ENCODE measurements at regions not wholly inside any gene's neighbourhood (a gene's known extent, or its start where the extent isn't known, plus 50 kb on each side); places are given as distances from the start of the nearest gene placed in this dataset.

DNA sequence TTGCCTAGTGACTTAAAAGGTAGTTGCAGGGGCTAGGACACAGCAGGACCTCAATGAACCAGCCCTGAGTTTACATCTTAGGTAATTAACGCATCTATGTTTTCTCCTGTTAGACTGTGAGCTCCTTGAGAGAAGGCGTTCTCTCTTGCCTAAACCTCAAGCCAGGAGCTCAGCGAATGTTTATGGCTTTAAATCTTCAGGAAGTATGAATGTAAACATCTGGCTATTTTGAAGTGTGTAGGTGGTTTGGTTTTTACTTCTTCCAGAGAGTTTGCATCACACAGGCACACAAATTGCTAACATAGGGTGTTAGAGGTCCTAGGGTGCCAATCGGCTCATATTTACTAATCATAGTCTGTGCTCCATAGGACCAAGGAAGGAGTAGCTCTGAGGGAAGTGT is 387.7 kb upstream of the ZNF507 start (continued):
- TF ChIP-seq, protein P1, sequence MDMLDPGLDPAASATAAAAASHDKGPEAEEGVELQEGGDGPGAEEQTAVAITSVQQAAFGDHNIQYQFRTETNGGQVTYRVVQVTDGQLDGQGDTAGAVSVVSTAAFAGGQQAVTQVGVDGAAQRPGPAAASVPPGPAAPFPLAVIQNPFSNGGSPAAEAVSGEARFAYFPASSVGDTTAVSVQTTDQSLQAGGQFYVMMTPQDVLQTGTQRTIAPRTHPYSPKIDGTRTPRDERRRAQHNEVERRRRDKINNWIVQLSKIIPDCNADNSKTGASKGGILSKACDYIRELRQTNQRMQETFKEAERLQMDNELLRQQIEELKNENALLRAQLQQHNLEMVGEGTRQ (IDR thresholded peaks at IDR 0.05) = no peak

GRCh38 chr19:31959527-31960018 is 385.8 kb upstream of the ZNF507 start:
- DNase-seq (ENCODE audit: low read depth in 1 of 2, low spot score in 1 of 2) = no peak
- 47% methylated on average over 15 of the region's 15 CpGs for WGBS (ENCODE audit: missing lambda C conversion rate)
- ATAC-seq = no peak
- ChIA-PET CTCF (interaction anchor here (1.1 to 1.4 kb wide), 2 partner anchors 10 to 47 kb away, joined by 3 to 5 read pairs; no protein-coding TSS in a partner anchor), POLR2A (no interaction called here)
- no peaks in the 10 kb centered on the region for H3K9me3 ChIP-seq
- no peak overlapping the region for H3K4me2 ChIP-seq
- TF ChIP-seq RCOR1 (IDR thresholded peaks at IDR 0.05; ENCODE audit: low read depth, low read length) = no peak
- no peak for TF ChIP-seq BHLHE40 (IDR thresholded peaks at IDR 0.05; ENCODE audit: low read depth, low read length)
- no peak for TF ChIP-seq ZSCAN20 (CRISPR knock-in tag; IDR thresholded peaks at IDR 0.05)
- no peak for TF ChIP-seq HMGXB4 (CRISPR knock-in tag; IDR thresholded peaks at IDR 0.05; ENCODE audit: borderline replicate concordance)
- TF ChIP-seq ESRRA (IDR thresholded peaks at IDR 0.05; ENCODE audit: borderline replicate concordance, low read length) = no peak
- no peak for TF ChIP-seq HDAC2 (IDR thresholded peaks at IDR 0.05)
- no peak for TF ChIP-seq NFE2L2 (conservative IDR thresholded peaks at IDR 0.05; ENCODE audit: low read length)
- no peak for TF ChIP-seq KDM1A (IDR thresholded peaks at IDR 0.05; ENCODE audit: low read depth)
- TF ChIP-seq CHD4 (IDR thresholded peaks at IDR 0.05; ENCODE audit: borderline replicate concordance) = no peak
- no peak for TF ChIP-seq POLR2AphosphoS2 (conservative IDR thresholded peaks at IDR 0.05; ENCODE audit: low read length)
- TF ChIP-seq RARB (CRISPR knock-in tag; IDR thresholded peaks at IDR 0.05) = no peak
- TF ChIP-seq HOXB5 (CRISPR knock-in tag; IDR thresholded peaks at IDR 0.05) = no peak
- TF ChIP-seq, protein P2, sequence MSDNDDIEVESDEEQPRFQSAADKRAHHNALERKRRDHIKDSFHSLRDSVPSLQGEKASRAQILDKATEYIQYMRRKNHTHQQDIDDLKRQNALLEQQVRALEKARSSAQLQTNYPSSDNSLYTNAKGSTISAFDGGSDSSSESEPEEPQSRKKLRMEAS (IDR thresholded peaks at IDR 0.05) = no peak
- TF ChIP-seq RNF2 (IDR thresholded peaks at IDR 0.05; ENCODE audit: borderline replicate concordance, low read depth) = no peak
- TF ChIP-seq ZC3H11A (IDR thresholded peaks at IDR 0.05) = no peak
- no peak for TF ChIP-seq CBX8 (IDR thresholded peaks at IDR 0.05)
- TF ChIP-seq NR3C1 (IDR thresholded peaks at IDR 0.05) = no peak
- no peak for TF ChIP-seq MAFK (IDR thresholded peaks at IDR 0.05; ENCODE audit: partially characterized antibody)
- TF ChIP-seq HOXB13 (CRISPR knock-in tag; IDR thresholded peaks at IDR 0.05; ENCODE audit: low read depth) = no peak
- TF ChIP-seq HEYL (CRISPR knock-in tag; IDR thresholded peaks at IDR 0.05) = no peak
- FAIRE-seq = no peak
- H3K27ac ChIP-seq = no peak overlapping the region
- H3K4me3 ChIP-seq = no peak overlapping the region
- H3K4me1 ChIP-seq = no peaks in the 10 kb centered on the region

- FAIRE-seq (no peak), DNase-seq (ENCODE audit: low read depth in 1 of 2, low spot score in 1 of 2) (no peak), ATAC-seq (no peak)
- ChIA-PET POLR2A (no interaction called here), CTCF (no interaction called here)
- Histone ChIP-seq H3K4me3 (no peak overlapping the region), H3K4me2 (no peak overlapping the region), H3K27ac (no peak overlapping the region), H3K4me1 (no peaks in the 10 kb centered on the region), H3K9me3 (no peaks in the 10 kb centered on the region)
- WGBS (ENCODE audit: missing lambda C conversion rate) = 23% methylated on average over 6 of the region's 6 CpGs
- TF ChIP-seq CEBPB (IDR thresholded peaks at IDR 0.05) = no peak
- TF ChIP-seq ESRRA (IDR thresholded peaks at IDR 0.05; ENCODE audit: borderline replicate concordance, low read length) = no peak
- no peak for TF ChIP-seq SREBF2 (IDR thresholded peaks at IDR 0.05)
Observed at GRCh38 chr19:31960474-31960873, 384.9 kb upstream of the ZNF507 start.

DNA sequence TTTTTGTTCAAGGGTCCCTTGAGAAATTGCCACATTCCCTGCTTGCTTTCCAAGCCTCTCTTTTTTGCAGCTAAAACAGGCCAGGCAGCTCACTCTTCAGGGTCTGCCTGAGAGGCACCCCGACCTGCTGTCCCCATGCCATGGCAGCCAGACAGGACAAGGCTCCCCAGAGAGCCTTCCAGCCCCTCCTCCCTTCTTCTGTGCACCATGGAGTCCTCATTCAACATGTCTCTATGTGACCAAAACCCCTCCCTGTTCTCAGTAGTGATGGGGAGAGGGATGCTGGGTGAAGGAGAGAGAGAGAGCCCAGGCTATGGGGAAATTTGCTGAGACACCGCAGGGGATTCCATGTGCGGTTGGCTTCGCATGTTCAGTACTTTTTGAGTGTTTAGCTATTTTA is 384.2 kb upstream of the ZNF507 start:
- Histone ChIP-seq H3K9me3 (no peaks in the 10 kb centered on the region), H3K4me2 (no peak overlapping the region), H3K4me3 (no peak overlapping the region), H3K4me1 (no peaks in the 10 kb centered on the region), H3K27ac (no peak overlapping the region)
- no peak for FAIRE-seq
- no peak for ATAC-seq
- ChIA-PET POLR2A (no interaction called here), CTCF (no interaction called here)
- 0% methylated on average over 4 of the region's 4 CpGs for WGBS (ENCODE audit: missing lambda C conversion rate)
- TF ChIP-seq MAZ (IDR thresholded peaks at IDR 0.05; ENCODE audit: borderline replicate concordance, low read depth, low read length) = no peak
- TF ChIP-seq EHF (CRISPR knock-in tag; IDR thresholded peaks at IDR 0.05) = no peak
- no peak for TF ChIP-seq NR3C1 (IDR thresholded peaks at IDR 0.05)
- TF ChIP-seq KDM1A (IDR thresholded peaks at IDR 0.05; ENCODE audit: low read depth) = no peak
- TF ChIP-seq HDAC2 (IDR thresholded peaks at IDR 0.05) = no peak
- TF ChIP-seq RARB (CRISPR knock-in tag; IDR thresholded peaks at IDR 0.05) = no peak
- TF ChIP-seq SREBF2 (IDR thresholded peaks at IDR 0.05) = no peak
- no peak for TF ChIP-seq PBX3 (IDR thresholded peaks at IDR 0.05)
- TF ChIP-seq ZSCAN20 (CRISPR knock-in tag; IDR thresholded peaks at IDR 0.05) = no peak
- TF ChIP-seq MAFK (IDR thresholded peaks at IDR 0.05; ENCODE audit: partially characterized antibody) = no peak
- TF ChIP-seq CEBPB (IDR thresholded peaks at IDR 0.05) = no peak
- no peak for TF ChIP-seq TP53 (CRISPR knock-in tag; IDR thresholded peaks at IDR 0.05)
- TF ChIP-seq, protein P3, sequence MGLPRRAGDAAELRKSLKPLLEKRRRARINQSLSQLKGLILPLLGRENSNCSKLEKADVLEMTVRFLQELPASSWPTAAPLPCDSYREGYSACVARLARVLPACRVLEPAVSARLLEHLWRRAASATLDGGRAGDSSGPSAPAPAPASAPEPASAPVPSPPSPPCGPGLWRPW (IDR thresholded peaks at IDR 0.05) = no peak
- no peak for TF ChIP-seq KDM5A (IDR thresholded peaks at IDR 0.05)
- no peak for TF ChIP-seq NFE2L2 (conservative IDR thresholded peaks at IDR 0.05; ENCODE audit: low read length)
- no peak for DNase-seq (ENCODE audit: low read depth in 1 of 2, low spot score in 1 of 2)

All from A549 (cell line).